ENCODE measurements at regions not wholly inside any gene's neighbourhood (a gene's known extent, or its start where the extent isn't known, plus 50 kb on each side); places are given as distances from the start of the nearest gene placed in this dataset.

DNA sequence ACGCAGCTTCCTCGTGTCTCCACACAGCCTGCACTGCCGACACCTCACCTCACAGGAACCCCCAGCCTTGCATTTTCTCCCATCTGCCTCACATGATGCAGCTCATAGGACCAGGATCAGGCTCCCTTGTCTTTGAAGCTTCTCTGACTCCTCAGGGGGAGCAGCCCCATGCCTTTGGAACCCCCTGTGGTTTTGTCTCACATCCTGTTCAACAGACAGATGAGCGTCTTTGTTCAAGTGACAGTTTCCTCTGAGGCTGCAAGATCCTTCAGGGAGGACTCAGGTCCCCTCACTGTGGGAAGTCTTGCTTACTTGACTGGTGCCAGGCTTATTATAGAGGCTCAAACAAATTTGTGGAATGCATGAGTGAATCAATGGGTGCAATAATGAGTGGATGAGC lies 667.1 kb downstream of the INHBA start:
- intact Hi-C loops (cut with DNase I): no loop called here
- no peak for DNase-seq
- H3K27ac ChIP-seq: no peak overlapping the region
- H3K9me3 ChIP-seq: no peaks in the 10 kb centered on the region
- H3K4me3 ChIP-seq: no peak overlapping the region
- H3K36me3 ChIP-seq: no peaks in the 10 kb centered on the region
- TF ChIP-seq POLR2A (IDR thresholded peaks at IDR 0.05): no peak
- no peak for TF ChIP-seq EP300 (IDR thresholded peaks at IDR 0.05)
- TF ChIP-seq CTCF (IDR thresholded peaks at IDR 0.05): no peak
- TF ChIP-seq POLR2AphosphoS5 (IDR thresholded peaks at IDR 0.05): no peak
- H3K27me3 ChIP-seq: no peaks in the 10 kb centered on the region
- 45 to 86% methylated on average over 4 of the region's 4 CpGs for WGBS, 2 donors
- no peaks in the 10 kb centered on the region for H3K4me1 ChIP-seq

- Histone ChIP-seq H3K36me3 (no peaks in the 10 kb centered on the region), H3K27me3 (no peaks in the 10 kb centered on the region), H3K4me3 (no peak overlapping the region), H3K4me1 (no peaks in the 10 kb centered on the region), H3K9me3 (no peaks in the 10 kb centered on the region), H3K27ac (no peak overlapping the region)
- 82 to 84% methylated on average over 1 of the region's 1 CpG for WGBS, 2 donors
- no peak for DNase-seq
- TF ChIP-seq EP300 (IDR thresholded peaks at IDR 0.05): no peak
- TF ChIP-seq CTCF (IDR thresholded peaks at IDR 0.05): no peak
- no peak for TF ChIP-seq POLR2AphosphoS5 (IDR thresholded peaks at IDR 0.05)
- TF ChIP-seq POLR2A (IDR thresholded peaks at IDR 0.05): no peak
- intact Hi-C loops (cut with DNase I): no loop called here
Observed at GRCh38 chr7:41033500-41033899, 669.4 kb downstream of the INHBA start.

DNA sequence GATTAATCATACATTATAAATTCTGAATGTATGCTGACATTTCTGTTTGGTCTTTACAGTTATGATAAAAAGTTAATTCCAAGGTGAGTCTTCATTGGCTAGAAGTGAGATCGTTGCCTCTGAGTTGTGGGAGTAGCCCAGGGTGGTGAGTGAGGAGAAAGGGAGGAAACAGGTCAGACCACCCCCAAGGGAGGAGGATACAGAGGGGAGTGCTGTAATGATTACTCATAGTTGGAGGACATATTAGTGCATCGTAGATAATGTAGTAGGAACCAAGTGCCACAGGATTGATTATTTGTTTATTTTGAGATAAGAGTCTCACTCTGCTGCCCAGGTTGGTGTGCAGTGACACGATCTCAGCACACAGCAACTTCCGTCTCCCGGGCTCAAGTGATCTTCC lies 672.2 kb downstream of the INHBA start:
- Histone ChIP-seq H3K27me3 (no peaks in the 10 kb centered on the region), H3K27ac (no peak overlapping the region), H3K9me3 (no peaks in the 10 kb centered on the region), H3K36me3 (no peaks in the 10 kb centered on the region), H3K4me1 (no peaks in the 10 kb centered on the region), H3K4me3 (no peak overlapping the region)
- DNase-seq: no peak
- no peak for TF ChIP-seq CTCF (IDR thresholded peaks at IDR 0.05)
- TF ChIP-seq POLR2A (IDR thresholded peaks at IDR 0.05): no peak
- TF ChIP-seq POLR2AphosphoS5 (IDR thresholded peaks at IDR 0.05): no peak
- TF ChIP-seq EP300 (IDR thresholded peaks at IDR 0.05): no peak
- WGBS, 2 donors: 78 to 86% methylated on average over 5 of the region's 5 CpGs
- intact Hi-C loops (cut with DNase I): no loop called here

- no peak for TF ChIP-seq EP300 (IDR thresholded peaks at IDR 0.05)
- TF ChIP-seq CTCF (IDR thresholded peaks at IDR 0.05): no peak
- no peak for TF ChIP-seq POLR2AphosphoS5 (IDR thresholded peaks at IDR 0.05)
- no peak for TF ChIP-seq POLR2A (IDR thresholded peaks at IDR 0.05)
- no peak for DNase-seq
- intact Hi-C loops (cut with DNase I): no loop called here
- Histone ChIP-seq H3K36me3 (no peaks in the 10 kb centered on the region), H3K9me3 (no peaks in the 10 kb centered on the region), H3K27me3 (no peaks in the 10 kb centered on the region), H3K4me3 (no peak overlapping the region), H3K4me1 (no peaks in the 10 kb centered on the region), H3K27ac (no peak overlapping the region)
- 88 to 90% methylated on average over 5 of the region's 5 CpGs for WGBS, 2 donors
Observed at GRCh38 chr7:41029072-41029499, 673.8 kb downstream of the INHBA start.

GRCh38 chr7:41028580-41028979 lies 674.3 kb downstream of the INHBA start:
- no peaks in the 10 kb centered on the region for H3K36me3 ChIP-seq
- no peak for TF ChIP-seq EP300 (IDR thresholded peaks at IDR 0.05)
- 85 to 90% methylated on average over 2 of the region's 2 CpGs for WGBS, 2 donors
- DNase-seq: no peak
- no peak overlapping the region for H3K4me3 ChIP-seq
- H3K4me1 ChIP-seq: no peaks in the 10 kb centered on the region
- H3K27me3 ChIP-seq: no peaks in the 10 kb centered on the region
- H3K27ac ChIP-seq: no peak overlapping the region
- intact Hi-C loops (cut with DNase I): no loop called here
- no peaks in the 10 kb centered on the region for H3K9me3 ChIP-seq

Measured in sigmoid colon (tissue), 6 donors.